Right atrium auricular region (tissue), 2 donors: ENCODE measurements at regions not wholly inside any gene's neighbourhood (a gene's known extent, or its start where the extent isn't known, plus 50 kb on each side); places are given as distances from the start of the nearest gene placed in this dataset.
"Not testable (repeated sequence)": the region's sequence is repeated elsewhere in the genome, so short reads cannot be mapped to it uniquely, and the experiment has no call there.

ENCODE experiments used
- DNase-seq: peaks from one replicate; pipeline ENCODE4 v3.0.0-alpha.2; 2019; ENCODE audit warnings: low spot score
- H3K27ac ChIP-seq, 2 donors: fragments of 200-600 bp; sonication (generic); 1 replicate in 1 of 2; 2 replicates in 1 of 2; pipeline ENCODE4 v1.5.1; 2016 to 2019
- H3K27me3 ChIP-seq, 2 donors: fragments of 200-600 bp; sonication (generic); one replicate each; pipeline versions ENCODE4 v1.5.1 to v1.6.0; 2017 to 2019
- H3K36me3 ChIP-seq: fragments of 200-600 bp; sonication (generic); one replicate; pipeline ENCODE4 v1.5.1; 2016
- H3K4me1 ChIP-seq, 2 donors: fragments of 200-600 bp; sonication (generic); one replicate each; pipeline versions ENCODE4 v1.5.1 to v1.6.0; 2017 to 2019
- H3K4me3 ChIP-seq, 2 donors: fragments of 200-600 bp; sonication (generic); 1 replicate in 1 of 2; 2 replicates in 1 of 2; pipeline ENCODE4 v1.5.1; 2017 to 2019; ENCODE audit warnings: mild to moderate bottlenecking in 1 of 2, moderate library complexity in 1 of 2
- H3K9me3 ChIP-seq, 2 donors: fragments of 200-600 bp; sonication (generic); one replicate each; pipeline ENCODE4 v1.5.1; 2019
- CTCF ChIP-seq, 2 donors: fragments of 200-600 bp; sonication (generic); IDR thresholded peaks; one replicate each; pipeline ENCODE4 v1.5.1; 2019; ENCODE audit warnings: antibody characterized with exemption in 2 of 2

GRCh38 chr3:115402651-115403050 is 220.7 kb upstream of the GAP43 start:
- Histone ChIP-seq H3K9me3 (no peaks in the 10 kb centered on the region), H3K4me1 (no peaks in the 10 kb centered on the region), H3K27ac (peak overlapping the region in 1 of 2 donors; percentile 71), H3K36me3 (no peaks in the 10 kb centered on the region), H3K27me3 (no peaks in the 10 kb centered on the region), H3K4me3 (no peak overlapping the region)
- DNase-seq: no peak
- no peak for TF ChIP-seq CTCF (IDR thresholded peaks at IDR 0.05)

- H3K36me3 ChIP-seq: no peaks in the 10 kb centered on the region
- TF ChIP-seq CTCF (IDR thresholded peaks at IDR 0.05): no peak
- no peaks in the 10 kb centered on the region for H3K4me1 ChIP-seq
- no peak for DNase-seq
- no peaks in the 10 kb centered on the region for H3K27me3 ChIP-seq
- H3K4me3 ChIP-seq: no peak overlapping the region
- H3K9me3 ChIP-seq: no peaks in the 10 kb centered on the region
- no peak overlapping the region for H3K27ac ChIP-seq
Observed at GRCh38 chr3:115403786-115404185, 219.5 kb upstream of the GAP43 start.

- H3K4me1 ChIP-seq: no peaks in the 10 kb centered on the region
- no peak for TF ChIP-seq CTCF (IDR thresholded peaks at IDR 0.05)
- DNase-seq: no peak
- H3K27ac ChIP-seq: no peak overlapping the region
- H3K27me3 ChIP-seq: no peaks in the 10 kb centered on the region
- no peaks in the 10 kb centered on the region for H3K36me3 ChIP-seq
- no peaks in the 10 kb centered on the region for H3K9me3 ChIP-seq
- H3K4me3 ChIP-seq: no peak overlapping the region
Observed at GRCh38 chr3:115409596-115409995, 213.7 kb upstream of the GAP43 start.

- not testable (repeated sequence) for H3K4me3 ChIP-seq, H3K27ac ChIP-seq, H3K36me3 ChIP-seq, DNase-seq, H3K9me3 ChIP-seq, H3K27me3 ChIP-seq, H3K4me1 ChIP-seq
Observed at GRCh38 chr3:115414610-115415009, 208.7 kb upstream of the GAP43 start.

- H3K9me3 ChIP-seq: no peaks in the 10 kb centered on the region
- no peak for TF ChIP-seq CTCF (IDR thresholded peaks at IDR 0.05)
- no peaks in the 10 kb centered on the region for H3K4me1 ChIP-seq
- no peaks in the 10 kb centered on the region for H3K27me3 ChIP-seq
- H3K4me3 ChIP-seq: no peak overlapping the region
- H3K27ac ChIP-seq: no peak overlapping the region
- DNase-seq: no peak
- H3K36me3 ChIP-seq: no peaks in the 10 kb centered on the region
Observed at GRCh38 chr3:115415246-115415996, 207.9 kb upstream of the GAP43 start.

- no peak for TF ChIP-seq CTCF (IDR thresholded peaks at IDR 0.05)
- Histone ChIP-seq H3K9me3 (no peaks in the 10 kb centered on the region), H3K36me3 (no peaks in the 10 kb centered on the region), H3K4me3 (no peak overlapping the region), H3K27ac (no peak overlapping the region), H3K27me3 (no peaks in the 10 kb centered on the region), H3K4me1 (no peaks in the 10 kb centered on the region)
- no peak for DNase-seq
Observed at GRCh38 chr3:115418583-115418982, 204.7 kb upstream of the GAP43 start.
